NCI-H2196 treated with DMSO at 0.1 percent for 48 hours (cell line): ENCODE measurements at regions not wholly inside any gene's neighbourhood (a gene's known extent, or its start where the extent isn't known, plus 50 kb on each side); places are given as distances from the start of the nearest gene placed in this dataset.
"Not testable (repeated sequence)": the region's sequence is repeated elsewhere in the genome, so short reads cannot be mapped to it uniquely, and the experiment has no call there.

Source experiments
- DNase-seq: peaks from one replicate; lab custom pipeline; 2025; ENCODE audit not compliant: unreplicated experiment; lab: John Stamatoyannopoulos, UW

DNA sequence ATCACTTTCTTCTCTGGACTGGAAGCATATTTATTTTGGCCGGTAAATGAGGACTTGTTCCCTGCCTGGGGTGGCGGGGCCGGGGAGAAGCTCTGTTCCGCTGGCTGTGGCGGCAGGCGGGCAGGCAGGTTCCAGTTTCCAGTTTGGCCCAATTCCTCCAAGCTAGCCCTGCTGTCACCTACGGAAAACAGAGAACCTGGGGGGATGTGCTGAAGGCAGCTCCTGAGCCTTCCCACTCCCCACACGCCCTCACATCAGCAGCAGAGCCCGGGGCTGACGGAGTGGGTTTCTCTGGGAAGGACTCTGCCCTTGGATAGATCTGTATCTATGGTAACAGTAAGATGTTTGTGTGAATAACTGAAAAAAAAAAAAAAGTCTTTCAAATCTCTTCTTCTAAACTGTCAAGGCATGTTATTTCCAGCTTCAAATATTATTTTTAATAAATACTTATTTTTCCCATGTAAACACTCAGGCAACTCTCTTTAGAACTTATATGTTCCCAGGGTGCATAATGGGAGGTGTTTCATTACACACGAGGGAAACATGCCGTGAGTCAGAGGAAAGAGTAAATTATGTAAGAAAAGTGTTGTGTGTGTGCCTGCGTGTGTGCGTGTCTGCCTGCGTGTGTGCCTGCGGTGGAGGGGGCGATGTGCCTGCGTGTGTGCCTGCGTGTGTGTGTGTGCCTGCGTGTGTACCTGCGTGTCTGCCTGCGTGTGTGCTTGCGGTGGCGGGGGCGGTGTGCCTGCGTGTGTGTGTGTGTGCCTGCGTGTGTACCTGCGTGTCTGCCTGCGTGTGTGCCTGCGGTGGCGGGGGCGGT is 116.1 kb upstream of the ZNF516 start:
- no peak for DNase-seq

DNA sequence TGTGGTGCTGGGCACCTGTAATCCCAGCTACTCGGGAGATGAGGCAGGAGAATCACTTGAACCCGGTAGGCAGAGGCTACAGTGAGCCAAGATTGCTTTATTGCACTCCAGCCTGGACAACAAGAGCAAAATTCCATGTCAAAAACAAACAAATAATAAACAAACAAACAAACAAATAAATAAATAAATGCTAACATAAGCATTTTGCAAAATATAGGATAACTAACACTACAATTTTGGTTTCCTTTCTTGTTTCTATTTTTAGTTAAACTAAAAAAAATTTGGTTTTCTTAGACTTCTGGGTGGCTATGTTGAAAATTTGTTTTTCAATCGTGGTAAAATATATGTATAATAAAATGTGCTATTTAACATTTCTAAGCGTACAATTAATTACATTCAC is 115.0 kb upstream of the ZNF516 start:
- no peak for DNase-seq

DNA sequence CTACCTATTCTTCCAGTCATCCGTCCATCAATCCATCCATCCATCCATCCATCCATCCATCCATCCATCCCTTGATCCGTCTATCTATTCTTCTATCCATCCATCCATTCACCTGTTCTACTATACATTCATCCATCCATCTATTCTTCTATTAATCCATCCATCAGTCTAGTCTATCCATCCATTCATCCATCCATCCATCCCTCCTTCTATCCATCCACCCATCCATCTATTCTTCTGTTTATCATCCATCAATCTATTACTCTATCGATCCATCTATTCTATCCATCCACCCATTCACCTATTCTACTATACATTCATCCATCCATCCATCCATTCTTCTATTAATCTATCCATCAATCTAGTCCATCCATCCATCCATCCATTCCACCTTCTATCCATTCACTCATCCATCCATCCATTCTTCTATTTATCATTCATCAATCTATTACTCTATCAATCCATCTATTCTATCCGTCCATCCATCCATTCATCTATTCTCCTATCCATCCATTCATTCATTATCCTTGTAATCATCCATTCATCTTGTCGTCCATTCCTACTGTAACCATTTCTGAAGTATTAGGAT is 110.4 kb upstream of the ZNF516 start:
- DNase-seq: no peak

DNA sequence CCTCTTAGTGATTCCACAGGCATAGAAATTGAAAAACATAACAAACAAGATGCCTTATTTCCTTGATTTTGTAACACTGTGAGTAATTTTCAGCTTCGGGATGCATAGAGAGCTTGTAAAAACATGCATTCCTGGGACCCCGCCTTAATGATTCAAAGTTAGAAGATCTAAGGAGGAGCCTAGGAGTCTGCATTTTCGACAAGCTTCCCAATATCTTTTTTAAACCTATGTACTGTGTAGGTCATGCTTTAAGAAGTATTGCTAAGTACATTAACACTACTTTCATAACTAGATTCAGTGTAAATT is 109.8 kb upstream of the ZNF516 start:
- DNase-seq: no peak

DNA sequence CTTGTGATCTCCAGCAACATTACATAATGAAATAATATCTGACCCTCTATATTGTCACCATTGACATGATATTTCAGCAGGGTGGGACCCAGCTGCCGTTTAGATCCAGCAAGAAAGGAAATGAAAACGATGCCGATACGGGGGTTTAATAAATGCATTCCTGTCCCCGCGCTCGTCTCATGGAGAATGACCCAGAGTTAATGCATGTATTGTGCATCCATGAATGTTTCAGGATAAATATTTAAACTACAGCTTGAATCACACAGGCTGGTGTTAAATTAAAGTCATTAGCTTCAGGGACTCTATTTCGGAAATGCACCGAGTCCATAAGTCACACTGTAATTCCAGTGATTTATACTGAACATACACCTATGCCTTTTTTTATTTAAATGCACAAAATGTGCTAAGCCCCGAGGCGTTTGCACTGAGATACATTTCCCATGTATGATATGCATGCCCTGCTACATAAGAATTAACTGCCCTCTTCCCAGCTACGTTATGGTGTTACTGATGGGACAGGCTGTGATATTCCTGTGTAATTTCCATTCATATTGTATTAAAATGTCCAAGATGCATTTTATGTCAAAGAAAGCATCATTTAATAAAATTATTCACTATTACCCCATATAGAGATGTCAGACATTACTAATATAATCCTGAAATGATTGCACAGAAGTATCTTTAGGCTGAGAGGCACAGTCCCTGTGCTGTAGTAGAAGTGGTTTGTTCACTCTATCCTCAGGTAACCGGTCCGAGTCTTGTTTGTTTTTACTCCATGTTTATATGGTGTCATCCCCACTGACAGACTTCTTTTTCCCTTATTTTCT is 109.3 kb upstream of the ZNF516 start:
- DNase-seq: no peak

DNA sequence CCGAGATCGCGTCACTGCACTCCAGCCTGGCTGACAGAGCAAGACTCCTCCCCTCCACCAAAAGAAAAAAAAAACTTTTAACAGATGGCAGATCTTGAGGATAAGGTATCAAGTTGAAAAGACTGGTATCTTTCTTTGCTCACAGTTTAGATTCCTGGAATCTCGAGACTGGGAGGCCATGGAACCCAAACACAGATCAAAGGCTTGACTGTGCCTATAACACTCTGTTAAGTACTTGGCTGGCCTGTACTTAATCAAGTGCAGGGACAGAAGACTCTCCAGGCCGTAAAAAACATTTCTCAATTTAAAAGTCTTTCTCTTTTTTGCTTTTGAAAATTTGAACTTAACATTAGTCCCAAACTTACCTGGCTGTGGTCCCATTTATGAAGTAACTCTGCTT is 107.1 kb upstream of the ZNF516 start:
- no peak for DNase-seq

DNA sequence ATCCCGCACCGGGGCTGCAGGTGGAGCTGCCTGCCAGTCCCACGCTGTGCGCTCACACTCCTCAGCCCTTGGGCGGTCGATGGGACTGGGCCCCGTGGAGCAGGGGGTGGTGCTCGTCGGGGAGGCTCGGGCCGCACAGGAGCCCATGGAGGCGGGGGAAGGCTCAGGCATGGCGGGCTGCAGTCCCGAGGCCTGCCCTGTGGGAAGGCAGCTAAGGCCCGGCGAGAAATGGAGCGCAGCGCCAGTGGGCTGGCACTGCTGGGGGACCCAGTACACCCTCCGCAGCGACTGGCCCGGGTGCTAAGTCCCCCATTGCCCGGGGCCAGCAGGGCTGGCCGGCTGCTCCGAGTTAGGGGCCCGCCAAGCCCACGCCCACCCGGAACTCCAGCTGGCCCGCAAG is 105.0 kb upstream of the ZNF516 start:
- DNase-seq: not testable (repeated sequence)

DNA sequence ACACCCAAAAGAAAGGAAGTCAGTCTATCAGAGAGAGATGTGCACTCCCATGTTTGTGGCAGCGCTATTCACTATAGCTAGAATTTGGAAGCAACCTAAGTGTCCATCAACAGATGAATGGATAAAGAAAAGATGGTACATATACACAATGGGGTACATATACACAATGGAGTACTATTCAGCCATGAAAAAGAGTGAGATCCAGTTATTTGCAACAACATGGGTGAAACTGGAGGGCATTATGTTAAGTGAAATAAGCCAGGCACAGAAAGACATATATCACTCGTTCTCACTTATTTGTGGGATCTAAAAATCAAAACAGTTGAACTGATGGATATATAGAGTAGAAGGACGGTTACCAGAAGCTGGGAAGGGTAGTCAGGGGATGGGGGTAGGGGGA is 99.9 kb upstream of the ZNF516 start:
- DNase-seq: no peak

DNA sequence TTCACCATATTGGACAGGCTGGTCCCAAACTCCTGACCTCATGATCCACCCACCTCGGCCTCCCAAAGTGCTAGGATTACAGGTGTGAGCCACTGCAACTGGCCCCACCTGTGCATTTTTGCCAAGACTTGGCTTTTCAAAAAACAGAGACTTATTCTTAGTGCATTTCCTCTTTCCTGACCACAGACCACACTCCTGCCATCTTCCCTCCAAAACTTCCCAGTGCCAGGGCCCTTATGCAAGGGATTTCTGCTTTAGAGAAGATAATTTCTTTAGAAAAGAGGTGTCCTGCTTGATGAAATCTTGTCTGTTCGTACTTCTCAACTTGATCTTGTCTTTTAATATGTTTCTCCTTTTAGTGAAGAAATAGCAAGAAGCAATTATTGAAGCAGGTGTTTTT is 98.8 kb upstream of the ZNF516 start:
- DNase-seq: no peak

DNA sequence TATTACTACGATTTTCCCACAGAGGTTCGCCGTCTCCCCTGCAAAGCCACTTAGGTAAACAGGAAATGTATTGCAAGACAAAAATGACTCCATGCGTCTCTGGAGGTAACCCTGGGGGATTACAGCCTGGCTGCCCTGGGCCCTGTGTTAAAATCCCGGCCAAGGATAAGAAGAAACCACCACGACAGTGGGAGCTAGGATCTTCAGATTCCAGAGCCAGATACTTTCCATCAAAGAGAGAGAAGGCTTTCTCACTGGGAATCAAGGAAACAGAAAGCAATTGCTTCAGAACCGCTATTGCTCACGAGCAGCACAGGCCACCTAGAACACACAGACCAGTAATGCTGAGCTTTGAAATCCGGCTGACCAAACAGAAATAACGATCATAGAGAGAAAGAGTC is 97.9 kb upstream of the ZNF516 start:
- no peak for DNase-seq

DNA sequence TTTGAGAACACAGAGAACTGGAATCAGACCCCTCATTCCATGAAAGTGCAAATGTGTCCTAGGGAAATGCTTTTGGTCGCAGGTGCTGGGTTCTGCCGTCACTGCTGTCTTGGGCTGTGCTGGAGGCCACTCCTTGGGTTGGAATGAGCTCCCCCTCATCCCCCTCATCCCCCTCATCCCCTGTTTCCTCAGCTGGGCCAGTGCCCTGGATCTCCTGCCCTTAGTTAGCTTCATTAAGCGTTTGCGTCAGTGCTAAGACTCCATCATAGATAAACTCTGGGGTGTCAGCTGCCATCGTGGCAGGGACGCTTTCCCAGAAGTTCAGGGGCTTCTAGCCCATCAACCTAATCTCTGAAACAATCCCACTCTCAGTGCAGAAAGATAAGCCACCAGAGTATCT is 97.1 kb upstream of the ZNF516 start:
- DNase-seq: no peak

DNA sequence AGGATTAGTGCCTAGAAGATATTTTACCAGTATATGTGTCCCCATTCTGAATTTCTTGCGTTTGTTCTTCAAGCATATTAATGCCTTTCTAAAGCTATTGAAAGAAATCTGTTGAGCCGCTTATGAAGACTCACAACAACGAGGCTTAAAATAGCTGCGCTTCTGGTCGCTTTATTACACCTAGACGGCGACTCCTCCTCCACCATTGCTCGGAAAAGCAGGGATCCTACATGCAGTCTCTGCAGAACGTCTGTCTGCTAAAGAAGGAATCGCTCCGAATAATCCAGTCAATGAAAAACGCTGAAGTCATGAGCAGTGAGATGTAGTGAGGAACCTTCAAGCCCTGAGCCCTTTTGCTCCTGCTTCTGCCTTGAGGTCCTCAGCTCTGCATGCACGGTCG is 94.8 kb upstream of the ZNF516 start:
- DNase-seq: no peak

DNA sequence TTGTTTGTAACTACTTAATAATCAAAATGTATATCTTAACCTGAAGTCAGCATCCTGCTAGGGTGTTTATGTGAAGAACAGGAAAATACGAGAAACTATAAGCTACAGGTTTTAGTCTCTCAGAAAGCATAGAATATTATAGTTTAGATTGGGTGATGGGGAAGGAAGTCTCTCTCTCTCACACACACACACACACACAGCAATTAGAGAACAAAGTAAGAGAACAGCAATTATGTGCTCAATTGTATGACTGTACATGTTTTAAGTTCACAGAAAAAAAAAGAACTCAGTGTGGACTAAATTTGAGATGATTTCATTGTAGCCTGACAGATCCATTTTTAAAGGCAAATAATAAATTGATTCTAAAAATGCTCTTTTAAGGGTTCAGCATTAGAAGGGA is 94.3 kb upstream of the ZNF516 start:
- no peak for DNase-seq

DNA sequence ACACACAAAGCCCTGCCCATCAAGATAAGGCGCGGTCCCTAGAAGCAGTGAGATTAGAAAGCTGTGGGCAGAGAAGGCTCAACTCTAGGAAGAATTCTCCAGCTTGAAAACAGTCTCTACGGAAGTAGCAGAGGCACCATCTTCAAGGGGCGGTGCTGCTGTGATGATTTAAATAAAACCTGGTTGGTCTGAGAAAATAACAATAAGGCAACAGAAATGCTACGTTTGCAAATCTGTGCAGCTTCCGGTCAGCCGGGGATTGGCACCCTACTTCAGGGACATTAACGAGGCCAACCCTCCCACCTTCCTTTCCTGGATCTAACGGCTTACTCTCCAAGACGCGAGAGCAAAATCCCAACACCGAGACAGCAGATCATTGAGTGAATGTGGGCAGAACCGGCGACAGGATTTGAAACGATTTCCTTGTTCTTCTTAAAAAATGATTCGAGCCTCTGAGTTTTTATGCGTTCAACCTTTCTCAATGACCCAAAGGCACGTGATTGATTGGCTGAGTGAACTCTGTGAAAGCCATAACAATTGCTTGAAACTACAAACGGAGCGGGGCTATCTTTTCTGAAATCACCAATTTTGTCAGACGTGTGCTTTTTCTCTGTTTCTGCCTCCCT is 93.7 kb upstream of the ZNF516 start:
- DNase-seq: no peak

DNA sequence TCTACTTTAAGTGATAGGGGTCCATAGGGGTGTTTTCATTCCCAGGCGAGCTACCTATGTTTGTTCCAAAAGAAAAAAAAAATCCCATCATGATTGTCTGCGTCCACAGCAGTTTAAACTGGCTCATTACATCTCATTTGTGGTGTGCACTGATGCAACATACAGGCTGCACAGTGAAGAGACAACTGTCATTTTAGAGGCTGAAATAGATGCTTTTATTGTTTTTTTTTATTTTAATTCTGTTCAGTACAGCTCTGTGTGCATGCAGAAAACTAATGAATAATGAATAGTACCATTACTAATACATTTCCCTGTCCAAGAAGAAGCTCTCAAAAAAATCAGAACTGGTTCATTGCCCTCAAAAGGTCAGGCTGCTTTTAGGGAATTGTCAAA is 92.8 kb upstream of the ZNF516 start:
- DNase-seq: no peak

DNA sequence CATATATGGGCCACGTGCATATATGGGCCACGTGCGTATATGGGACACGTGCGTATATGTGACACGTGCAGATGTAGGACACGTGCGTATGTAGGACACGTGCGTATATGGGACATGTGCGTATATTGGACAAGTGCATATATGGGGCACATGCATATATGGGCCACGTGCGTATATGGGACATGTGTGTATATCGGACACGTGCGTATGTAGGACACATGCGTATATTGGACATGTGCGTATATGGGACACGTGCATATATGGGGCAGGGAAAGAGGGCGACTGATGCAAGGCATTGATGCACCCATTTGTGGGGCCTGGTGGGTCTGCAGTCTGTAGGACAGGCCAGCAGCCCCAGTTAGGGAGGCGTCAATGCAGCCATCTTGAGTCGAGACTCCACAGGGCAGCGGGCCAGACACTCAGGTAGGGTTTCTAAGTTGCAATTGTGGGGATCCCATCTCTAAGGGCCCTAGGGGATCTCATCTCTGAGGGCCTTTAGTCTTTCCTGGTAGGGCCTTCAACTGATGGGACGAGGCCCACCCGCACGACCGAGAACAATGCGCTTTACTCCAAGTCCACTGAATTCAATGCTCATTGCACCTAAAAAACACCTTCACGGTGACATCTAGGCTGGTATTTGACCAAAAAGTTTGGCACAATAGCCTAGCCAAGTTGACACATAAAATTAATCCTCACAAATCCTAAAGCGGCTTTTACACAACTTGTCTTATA is 92.3 kb upstream of the ZNF516 start:
- DNase-seq: no peak

DNA sequence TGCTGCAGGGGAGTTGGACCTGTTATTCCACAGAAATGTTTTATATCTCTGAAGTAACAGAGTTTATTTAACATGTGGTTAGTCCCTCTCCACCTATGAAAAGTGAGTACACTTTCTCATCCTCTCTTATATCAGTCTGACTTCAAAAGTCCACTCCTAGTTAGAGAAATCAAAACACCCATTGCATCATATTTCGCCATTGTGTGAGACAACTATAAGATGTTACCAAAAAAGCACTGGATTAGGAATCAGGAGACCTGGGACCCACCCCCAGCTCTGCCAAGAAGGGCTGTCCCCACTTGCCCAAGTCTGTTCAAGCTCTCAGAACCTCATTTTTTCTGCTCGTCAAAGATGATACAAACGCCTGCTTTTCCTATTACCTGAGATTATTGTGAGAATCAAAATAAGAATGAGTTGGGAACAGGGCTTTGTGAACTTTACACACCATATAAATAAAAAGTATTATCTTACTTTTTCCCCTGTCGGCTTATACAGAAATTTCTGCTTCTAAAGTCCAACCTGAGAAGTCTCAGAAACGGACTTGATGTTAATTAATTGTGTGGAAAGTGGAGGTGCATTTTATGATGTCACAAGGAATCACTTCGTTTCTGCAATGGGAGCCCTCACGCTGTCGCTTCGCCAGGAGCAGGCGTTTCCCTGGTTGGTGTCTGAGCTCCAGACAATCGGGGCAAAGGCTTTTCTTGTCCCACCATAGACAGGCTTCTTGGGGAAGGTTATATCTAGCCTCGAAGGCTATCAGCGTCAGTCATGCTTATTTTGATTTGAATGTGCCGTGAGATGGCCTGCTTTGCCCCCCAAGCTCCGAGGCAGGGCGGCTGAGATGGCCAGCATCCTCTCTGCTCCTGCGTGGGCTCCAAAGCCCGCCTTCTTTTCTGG is 89.6 kb upstream of the ZNF516 start:
- DNase-seq: no peak

DNA sequence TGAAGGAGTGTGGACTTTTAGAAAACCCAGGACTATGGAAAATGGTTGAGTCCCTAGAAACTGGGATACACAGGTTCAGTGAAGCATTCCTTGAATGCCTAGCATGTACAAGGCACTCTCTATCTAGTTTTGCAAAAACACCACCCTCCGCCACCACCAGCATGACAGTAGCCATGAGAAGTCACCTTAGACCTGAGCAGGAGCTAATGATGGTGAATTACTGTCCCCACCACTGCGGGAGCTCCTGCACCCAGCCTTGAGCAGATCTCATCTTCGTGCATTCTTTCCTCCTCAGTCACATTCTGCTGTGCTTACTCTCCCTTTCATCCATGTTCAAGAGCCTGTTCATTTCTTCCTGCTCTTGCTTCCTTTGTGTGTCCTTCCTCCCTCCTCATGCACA is 86.2 kb upstream of the ZNF516 start:
- no peak for DNase-seq

DNA sequence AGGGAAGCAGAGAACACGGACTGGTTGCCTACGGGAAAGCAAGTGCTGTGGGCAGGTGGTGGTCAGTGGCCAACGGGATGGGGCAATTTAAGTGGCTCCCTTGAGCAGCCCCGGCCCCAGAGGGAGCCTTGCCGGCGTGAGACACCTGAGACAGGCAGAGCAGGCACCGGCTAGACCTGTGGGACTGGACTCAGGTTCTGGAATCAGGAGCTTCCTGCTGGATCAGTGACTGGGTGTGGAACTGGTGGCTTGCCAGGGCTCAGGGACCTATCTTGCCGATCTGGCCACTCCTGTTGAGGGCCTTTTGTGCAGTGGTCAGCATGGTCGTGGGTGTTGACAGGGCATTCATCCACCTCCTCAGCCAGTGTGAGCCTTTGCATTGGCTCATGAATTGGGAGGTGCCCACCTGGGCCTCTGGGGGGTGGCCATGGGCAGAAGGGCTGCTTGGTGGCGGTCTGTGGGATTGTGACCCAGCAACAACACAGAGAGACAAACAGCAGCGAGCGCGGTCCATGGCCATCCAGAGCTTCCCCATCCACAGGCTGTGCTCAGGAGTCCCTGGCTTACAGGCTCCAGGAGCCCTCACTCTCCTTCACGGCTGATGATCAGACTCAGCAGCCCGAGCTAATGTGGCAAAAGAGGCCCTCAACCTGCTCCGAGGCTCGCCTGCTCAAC is 85.4 kb upstream of the ZNF516 start:
- no peak for DNase-seq

DNA sequence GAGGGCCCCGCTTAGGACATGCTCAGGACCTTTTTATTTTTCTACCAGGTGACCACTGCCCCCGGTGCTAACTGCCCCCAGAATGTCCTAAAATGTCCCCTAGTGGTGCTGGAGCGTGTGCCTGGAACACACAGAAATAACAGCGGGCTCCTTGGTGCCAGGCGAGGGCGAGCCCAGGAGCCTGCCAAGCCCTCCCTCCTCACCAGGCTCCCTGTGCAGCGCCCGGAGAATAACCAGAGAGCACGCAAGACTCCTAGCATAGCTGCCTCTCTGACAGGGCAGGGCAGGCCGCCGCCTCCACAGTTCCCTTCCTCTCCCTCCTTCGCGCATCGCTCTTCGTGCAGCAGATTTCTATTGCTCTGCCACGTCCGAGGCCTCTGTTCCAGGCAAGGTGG is 84.3 kb upstream of the ZNF516 start:
- DNase-seq: no peak
